ENCODE measurements at regions not wholly inside any gene's neighbourhood (a gene's known extent, or its start where the extent isn't known, plus 50 kb on each side); places are given as distances from the start of the nearest gene placed in this dataset.

- no peak for TF ChIP-seq POLR2A (IDR thresholded peaks at IDR 0.05)
- TF ChIP-seq, protein P1, sequence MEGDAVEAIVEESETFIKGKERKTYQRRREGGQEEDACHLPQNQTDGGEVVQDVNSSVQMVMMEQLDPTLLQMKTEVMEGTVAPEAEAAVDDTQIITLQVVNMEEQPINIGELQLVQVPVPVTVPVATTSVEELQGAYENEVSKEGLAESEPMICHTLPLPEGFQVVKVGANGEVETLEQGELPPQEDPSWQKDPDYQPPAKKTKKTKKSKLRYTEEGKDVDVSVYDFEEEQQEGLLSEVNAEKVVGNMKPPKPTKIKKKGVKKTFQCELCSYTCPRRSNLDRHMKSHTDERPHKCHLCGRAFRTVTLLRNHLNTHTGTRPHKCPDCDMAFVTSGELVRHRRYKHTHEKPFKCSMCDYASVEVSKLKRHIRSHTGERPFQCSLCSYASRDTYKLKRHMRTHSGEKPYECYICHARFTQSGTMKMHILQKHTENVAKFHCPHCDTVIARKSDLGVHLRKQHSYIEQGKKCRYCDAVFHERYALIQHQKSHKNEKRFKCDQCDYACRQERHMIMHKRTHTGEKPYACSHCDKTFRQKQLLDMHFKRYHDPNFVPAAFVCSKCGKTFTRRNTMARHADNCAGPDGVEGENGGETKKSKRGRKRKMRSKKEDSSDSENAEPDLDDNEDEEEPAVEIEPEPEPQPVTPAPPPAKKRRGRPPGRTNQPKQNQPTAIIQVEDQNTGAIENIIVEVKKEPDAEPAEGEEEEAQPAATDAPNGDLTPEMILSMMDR (IDR thresholded peaks at IDR 0.05): no peak
These were observed 154.0 kb upstream of the PLN start for GRCh38 chr6:118394106-118394505.
